ENCODE measurements at regions not wholly inside any gene's neighbourhood (a gene's known extent, or its start where the extent isn't known, plus 50 kb on each side); places are given as distances from the start of the nearest gene placed in this dataset.

- TF ChIP-seq ZFX (IDR thresholded peaks at IDR 0.05) = no peak
- TF ChIP-seq CTCF (conservative IDR thresholded peaks at IDR 0.05) = no peak
- no peak overlapping the region for H3K27ac ChIP-seq
Observed at GRCh38 chr3:177547711-177548350, 350.5 kb upstream of the TBL1XR1 start.

GRCh38 chr3:177550667-177551066 lies 353.4 kb upstream of the TBL1XR1 start:
- no peak for TF ChIP-seq ZFX (IDR thresholded peaks at IDR 0.05)
- TF ChIP-seq CTCF (conservative IDR thresholded peaks at IDR 0.05) = no peak
- no peak overlapping the region for H3K27ac ChIP-seq

GRCh38 chr3:177551431-177551836 lies 354.2 kb upstream of the TBL1XR1 start:
- TF ChIP-seq ZFX (IDR thresholded peaks at IDR 0.05) (no peak), CTCF (conservative IDR thresholded peaks at IDR 0.05) (peak; percentile 6; the same call in 1 of the 2 replicates)
- H3K27ac ChIP-seq = no peak overlapping the region; the same call in 1 of the 2 replicates

- no peak overlapping the region for H3K27ac ChIP-seq
- TF ChIP-seq ZFX (IDR thresholded peaks at IDR 0.05) = no peak
- TF ChIP-seq CTCF (conservative IDR thresholded peaks at IDR 0.05) = 0 out of 2 replicates have a peak, but pooled peaks have one; percentile 0
Observed at GRCh38 chr3:177552051-177552450, 354.8 kb upstream of the TBL1XR1 start.

- TF ChIP-seq ZFX (IDR thresholded peaks at IDR 0.05) (no peak), CTCF (conservative IDR thresholded peaks at IDR 0.05) (no peak)
- no peak overlapping the region for H3K27ac ChIP-seq
Observed at GRCh38 chr3:177553012-177553411, 355.7 kb upstream of the TBL1XR1 start.

- TF ChIP-seq CTCF (conservative IDR thresholded peaks at IDR 0.05) (no peak), ZFX (IDR thresholded peaks at IDR 0.05) (no peak)
- no peak overlapping the region for H3K27ac ChIP-seq
Observed at GRCh38 chr3:177553579-177553978, 356.3 kb upstream of the TBL1XR1 start.

- TF ChIP-seq CTCF (conservative IDR thresholded peaks at IDR 0.05) (no peak), ZFX (IDR thresholded peaks at IDR 0.05) (no peak)
- no peak overlapping the region for H3K27ac ChIP-seq
Observed at GRCh38 chr3:177554895-177555759, 357.8 kb upstream of the TBL1XR1 start.

Measured in C4-2B (cell line).